Nephron progenitor cell (in vitro differentiated cells): ENCODE measurements at regions not wholly inside any gene's neighbourhood (a gene's known extent, or its start where the extent isn't known, plus 50 kb on each side); places are given as distances from the start of the nearest gene placed in this dataset.
A peak's percentile ranks its signal among the peaks of the same experiment; 100 is the strongest.

Experiments used
- DNase-seq: peaks from one replicate; pipeline ENCODE4 v3.0.0; 2021
- H3K27ac Mint-ChIP-seq: 2 replicates; pipeline ENCODE4 v1.8.0; 2021; ENCODE audit warnings: mild to moderate bottlenecking, moderate library complexity, mixed read lengths
- H3K27me3 Mint-ChIP-seq: 2 replicates; pipeline ENCODE4 v1.8.0; 2021; ENCODE audit warnings: mild to moderate bottlenecking, low read depth, mixed read lengths; ENCODE audit not compliant: poor library complexity
- H3K36me3 Mint-ChIP-seq: 2 replicates; pipeline ENCODE4 v1.8.0; 2021; ENCODE audit warnings: low read depth, mixed read lengths
- H3K4me1 Mint-ChIP-seq: 2 replicates; pipeline ENCODE4 v1.8.0; 2021; ENCODE audit warnings: mixed read lengths
- H3K4me3 Mint-ChIP-seq: 2 replicates; pipeline ENCODE4 v1.8.0; 2021; ENCODE audit warnings: mild to moderate bottlenecking, moderate library complexity, mixed read lengths
- H3K9me3 Mint-ChIP-seq: 2 replicates; pipeline ENCODE4 v1.8.0; 2021; ENCODE audit warnings: mild to moderate bottlenecking, moderate library complexity, mixed read lengths
- CTCF ChIP-seq: fragments of 200-600 bp; sonication (generic); IDR thresholded peaks from 2 replicates; pipeline ENCODE4 v1.5.0; 2021; ENCODE audit warnings: antibody characterized with exemption

GRCh38 chr16:31700530-31701388, 172.8 kb upstream of the ZNF267 start:
- no peak overlapping the region for H3K27ac Mint-ChIP-seq

DNA sequence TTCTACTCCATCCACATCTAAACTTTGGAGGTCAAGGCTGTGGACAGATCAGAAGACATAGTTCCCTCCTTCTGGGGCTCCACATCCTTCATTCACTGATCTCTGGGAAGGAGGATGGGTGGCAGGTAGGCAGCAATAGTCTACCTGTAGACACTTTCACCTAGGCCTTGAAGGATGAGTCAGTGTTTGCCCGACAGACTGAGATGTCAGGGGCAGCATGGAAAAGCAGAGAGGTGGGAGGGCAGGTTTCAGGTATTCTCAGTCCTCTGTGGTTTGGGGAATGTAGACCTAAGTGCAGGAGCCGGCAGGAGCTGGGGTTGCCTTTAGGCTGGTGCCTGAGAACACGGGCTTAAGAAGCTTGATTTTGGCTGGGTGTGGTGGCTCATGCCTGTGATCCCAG, 171.9 kb upstream of the ZNF267 start:
- peaks cover 31% of the 10 kb centered on the region for H3K27me3 Mint-ChIP-seq
- H3K9me3 Mint-ChIP-seq: no peaks in the 10 kb centered on the region
- H3K4me3 Mint-ChIP-seq: peak overlapping the region; percentile 90
- no peak for DNase-seq
- no peak for TF ChIP-seq CTCF
- H3K4me1 Mint-ChIP-seq: peaks cover 12% of the 10 kb centered on the region
- H3K27ac Mint-ChIP-seq: no peak overlapping the region
- H3K36me3 Mint-ChIP-seq: peaks cover 14% of the 10 kb centered on the region

More at GRCh38 chr16:31700530-31701388, 172.8 kb upstream of the ZNF267 start:
- peak; percentile 84 for DNase-seq
- H3K4me3 Mint-ChIP-seq: peak overlapping the region; percentile 90
- peaks cover 32% of the 10 kb centered on the region for H3K27me3 Mint-ChIP-seq
- TF ChIP-seq CTCF: no peak
- H3K4me1 Mint-ChIP-seq: peaks cover 12% of the 10 kb centered on the region
- H3K36me3 Mint-ChIP-seq: peaks cover 14% of the 10 kb centered on the region
- H3K9me3 Mint-ChIP-seq: no peaks in the 10 kb centered on the region

DNA sequence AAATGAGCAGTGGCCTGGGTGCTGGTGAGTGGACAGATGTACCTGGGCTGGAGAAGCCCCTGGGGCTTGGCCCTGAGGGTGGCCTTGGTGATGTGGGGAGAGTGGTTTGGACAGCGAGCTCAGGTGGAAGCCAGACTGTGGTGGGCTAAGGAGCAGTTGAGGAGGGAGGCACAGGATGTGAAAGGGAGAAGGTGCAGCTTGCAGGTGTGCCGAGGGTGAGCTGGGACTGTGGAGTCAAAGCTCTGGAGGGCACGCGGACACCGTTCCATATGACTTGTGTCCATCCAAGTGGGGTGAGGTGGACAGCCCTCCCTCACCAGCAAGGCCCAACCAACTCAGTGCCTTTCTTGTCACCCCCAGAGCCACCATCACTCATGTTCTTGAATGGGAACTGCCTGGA, 170.8 kb upstream of the ZNF267 start:
- H3K4me3 Mint-ChIP-seq: no peak overlapping the region
- H3K36me3 Mint-ChIP-seq: peaks cover 19% of the 10 kb centered on the region
- peaks cover 22% of the 10 kb centered on the region for H3K27me3 Mint-ChIP-seq
- peaks cover 12% of the 10 kb centered on the region for H3K4me1 Mint-ChIP-seq
- no peaks in the 10 kb centered on the region for H3K9me3 Mint-ChIP-seq
- DNase-seq: no peak
- no peak overlapping the region for H3K27ac Mint-ChIP-seq
- no peak for TF ChIP-seq CTCF

- H3K4me3 Mint-ChIP-seq: no peak overlapping the region
These were observed 170.0 kb upstream of the ZNF267 start for GRCh38 chr16:31703526-31704128.

DNA sequence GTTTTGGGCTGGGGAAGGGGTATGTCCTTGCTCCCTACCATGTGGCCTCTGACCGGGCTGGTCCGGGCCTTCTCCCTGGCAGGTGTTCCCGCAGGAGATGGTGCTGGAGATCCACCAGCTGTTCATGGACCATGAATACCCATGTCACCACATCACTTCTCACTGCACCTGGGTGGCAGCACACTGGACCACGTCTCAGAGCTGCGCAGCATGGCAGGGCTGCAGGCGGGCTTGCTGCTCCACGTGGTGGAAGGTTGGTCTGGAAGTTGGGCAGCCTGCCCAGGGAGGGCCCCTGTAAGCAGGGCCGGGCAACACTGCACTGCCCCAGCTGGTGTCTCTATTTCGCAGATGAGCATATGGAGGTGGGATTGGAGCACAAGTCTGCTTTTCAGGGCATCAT, 169.5 kb upstream of the ZNF267 start:
- peaks cover 12% of the 10 kb centered on the region for H3K4me1 Mint-ChIP-seq

More at GRCh38 chr16:31703526-31704128, 170.0 kb upstream of the ZNF267 start:
- no peak for DNase-seq
- peaks cover 26% of the 10 kb centered on the region for H3K36me3 Mint-ChIP-seq
- H3K9me3 Mint-ChIP-seq: no peaks in the 10 kb centered on the region
- H3K27me3 Mint-ChIP-seq: peaks cover 14% of the 10 kb centered on the region
- H3K27ac Mint-ChIP-seq: no peak overlapping the region
- H3K4me1 Mint-ChIP-seq: peaks cover 12% of the 10 kb centered on the region
- no peak for TF ChIP-seq CTCF

More for the DNA sequence above, 169.5 kb upstream of the ZNF267 start:
- Mint-ChIP-seq H3K27me3 (peaks cover 10% of the 10 kb centered on the region), H3K36me3 (peaks cover 26% of the 10 kb centered on the region), H3K27ac (no peak overlapping the region), H3K4me3 (no peak overlapping the region), H3K9me3 (no peaks in the 10 kb centered on the region)
- no peak for TF ChIP-seq CTCF
- no peak for DNase-seq
